AG04450 (cell line): ENCODE measurements at regions not wholly inside any gene's neighbourhood (a gene's known extent, or its start where the extent isn't known, plus 50 kb on each side); places are given as distances from the start of the nearest gene placed in this dataset.

Experiments
- CTCF ChIA-PET: fragments of 300-600, 350-600 bp; formaldehyde crosslinking; extraction: SDS; loops from one replicate; lab custom pipeline; 2022; ENCODE audit warnings: antibody characterized with exemption, inconsistent platforms; lab: Charles Lee
- POLR2A ChIA-PET: fragments of 350-600 bp; formaldehyde crosslinking; extraction: SDS; loops from one replicate; lab custom pipeline; 2021; ENCODE audit warnings: antibody characterized with exemption, inconsistent platforms; lab: Yijun Ruan, JAX
- DNase-seq: peaks from one replicate; pipeline ENCODE4 v3.0.0-alpha.2; 2011; ENCODE audit warnings: low read depth, low spot score
- H3K27ac ChIP-seq: one replicate; pipeline ENCODE4 v1.5.1; 2012; ENCODE audit warnings: low read depth, low read length, control low read depth
- H3K27me3 ChIP-seq: one replicate; pipeline ENCODE4 v1.6.0; 2012; ENCODE audit warnings: low read length; ENCODE audit not compliant: control insufficient read depth, insufficient read depth
- H3K4me3 ChIP-seq: 2 replicates; pipeline ENCODE4 v1.5.1; 2011; ENCODE audit warnings: mild to moderate bottlenecking, low read depth, low read length, control low read depth
- H3K9me3 ChIP-seq: 2 replicates; pipeline ENCODE4 v1.5.1; 2012; ENCODE audit warnings: low read length; ENCODE audit not compliant: control insufficient read depth, insufficient read depth
- CTCF ChIP-seq: IDR thresholded peaks from 2 replicates; pipeline ENCODE4 v1.5.1; 2011; ENCODE audit warnings: low read depth, low read length, control low read depth, inconsistent platforms

GRCh38 chr15:23846218-23846617, 159.1 kb upstream of the NDN start:
- ChIA-PET POLR2A (no interaction called here), CTCF (no interaction called here)
- Histone ChIP-seq H3K4me3 (no peak overlapping the region), H3K27me3 (no peaks in the 10 kb centered on the region), H3K9me3 (peaks cover 6% of the 10 kb centered on the region), H3K27ac (no peak overlapping the region)
- no peak for DNase-seq
- TF ChIP-seq CTCF = no peak

GRCh38 chr15:23850666-23851065, 163.6 kb upstream of the NDN start:
- ChIA-PET CTCF (no interaction called here), POLR2A (no interaction called here)
- no peak for DNase-seq
- H3K4me3 ChIP-seq = no peak overlapping the region
- no peaks in the 10 kb centered on the region for H3K27me3 ChIP-seq
- no peaks in the 10 kb centered on the region for H3K9me3 ChIP-seq
- no peak for TF ChIP-seq CTCF
- H3K27ac ChIP-seq = no peak overlapping the region

GRCh38 chr15:23851921-23852320, 164.8 kb upstream of the NDN start:
- Histone ChIP-seq H3K4me3 (no peak overlapping the region), H3K27me3 (no peaks in the 10 kb centered on the region), H3K9me3 (no peaks in the 10 kb centered on the region), H3K27ac (no peak overlapping the region)
- TF ChIP-seq CTCF = no peak
- no peak for DNase-seq
- POLR2A ChIA-PET = no interaction called here
- CTCF ChIA-PET = no interaction called here

- TF ChIP-seq CTCF = no peak
- DNase-seq = no peak
- Histone ChIP-seq H3K27ac (no peak overlapping the region), H3K4me3 (no peak overlapping the region), H3K27me3 (no peaks in the 10 kb centered on the region), H3K9me3 (no peaks in the 10 kb centered on the region)
- ChIA-PET POLR2A (no interaction called here), CTCF (no interaction called here)
These were observed 166.2 kb upstream of the NDN start for GRCh38 chr15:23853286-23853685.

- DNase-seq = no peak
- Histone ChIP-seq H3K27ac (no peak overlapping the region), H3K4me3 (no peak overlapping the region), H3K27me3 (no peaks in the 10 kb centered on the region), H3K9me3 (no peaks in the 10 kb centered on the region)
- POLR2A ChIA-PET = no interaction called here
- TF ChIP-seq CTCF = no peak
- CTCF ChIA-PET = no interaction called here
These were observed 167.3 kb upstream of the NDN start for GRCh38 chr15:23854203-23854911.
